ENCODE measurements at regions not wholly inside any gene's neighbourhood (a gene's known extent, or its start where the extent isn't known, plus 50 kb on each side); places are given as distances from the start of the nearest gene placed in this dataset.

DNA sequence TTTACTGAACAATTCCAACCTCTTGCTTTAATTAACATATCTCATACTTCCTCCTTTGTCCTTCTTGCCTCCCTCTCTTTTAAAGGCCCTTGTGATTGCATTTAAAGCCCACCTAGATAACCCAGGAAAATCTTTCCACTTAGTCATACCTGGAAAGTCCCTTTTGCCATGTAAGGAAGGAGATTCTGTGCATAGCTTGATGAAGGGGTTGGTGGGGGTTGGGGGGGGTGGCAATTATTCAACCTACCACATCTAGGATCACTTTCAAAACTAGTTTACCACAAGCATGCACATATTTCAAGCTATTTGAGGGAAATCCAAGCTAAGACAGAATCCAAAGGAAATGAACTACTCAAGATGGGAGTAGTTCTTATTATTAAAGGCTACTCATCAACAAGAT, 249.1 kb upstream of the PTBP2 start:
- TF ChIP-seq, protein P1, sequence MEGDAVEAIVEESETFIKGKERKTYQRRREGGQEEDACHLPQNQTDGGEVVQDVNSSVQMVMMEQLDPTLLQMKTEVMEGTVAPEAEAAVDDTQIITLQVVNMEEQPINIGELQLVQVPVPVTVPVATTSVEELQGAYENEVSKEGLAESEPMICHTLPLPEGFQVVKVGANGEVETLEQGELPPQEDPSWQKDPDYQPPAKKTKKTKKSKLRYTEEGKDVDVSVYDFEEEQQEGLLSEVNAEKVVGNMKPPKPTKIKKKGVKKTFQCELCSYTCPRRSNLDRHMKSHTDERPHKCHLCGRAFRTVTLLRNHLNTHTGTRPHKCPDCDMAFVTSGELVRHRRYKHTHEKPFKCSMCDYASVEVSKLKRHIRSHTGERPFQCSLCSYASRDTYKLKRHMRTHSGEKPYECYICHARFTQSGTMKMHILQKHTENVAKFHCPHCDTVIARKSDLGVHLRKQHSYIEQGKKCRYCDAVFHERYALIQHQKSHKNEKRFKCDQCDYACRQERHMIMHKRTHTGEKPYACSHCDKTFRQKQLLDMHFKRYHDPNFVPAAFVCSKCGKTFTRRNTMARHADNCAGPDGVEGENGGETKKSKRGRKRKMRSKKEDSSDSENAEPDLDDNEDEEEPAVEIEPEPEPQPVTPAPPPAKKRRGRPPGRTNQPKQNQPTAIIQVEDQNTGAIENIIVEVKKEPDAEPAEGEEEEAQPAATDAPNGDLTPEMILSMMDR (conservative IDR thresholded peaks at IDR 0.05; ENCODE audit: low read length) = no peak
- no peak for TF ChIP-seq EZH2phosphoT487 (IDR thresholded peaks at IDR 0.05; ENCODE audit: borderline replicate concordance, low read depth, low read length)

Data from OCI-LY7 (cell line).